Panc1 (cell line): ENCODE measurements at regions not wholly inside any gene's neighbourhood (a gene's known extent, or its start where the extent isn't known, plus 50 kb on each side); places are given as distances from the start of the nearest gene placed in this dataset.

Experiments
- ATAC-seq: fragments of 200-7000 bp; cut with Tn5 transposase; 2 replicates; pipeline ENCODE4 v1.9.1; 2020; ENCODE audit warnings: mild to moderate bottlenecking, moderate library complexity
- BruUV-seq: library from RNA; stranded (reverse); fragments of 400-500 nt; replicated peaks from 2 replicates; lab custom pipeline; 2021; lab: Mats Ljungman, UMichigan
- CTCF ChIA-PET: fragments of 300-600 bp; sonication (Branson Sonifier 250); formaldehyde crosslinking; loops from one replicate; lab custom pipeline; 2022; ENCODE audit warnings: antibody characterized with exemption; lab: Charles Lee
- POLR2A ChIA-PET: fragments of 300-600 bp; sonication (Branson Sonifier 250); formaldehyde crosslinking; loops from one replicate; lab custom pipeline; 2022; ENCODE audit warnings: antibody characterized with exemption; lab: Charles Lee
- DNase-seq: peaks from one replicate; pipeline ENCODE4 v3.0.0-alpha.2; 2010; ENCODE audit warnings: low read depth, low spot score
- H3K27ac ChIP-seq: 2 replicates; pipeline ENCODE4 v1.5.1; 2011; ENCODE audit warnings: mild to moderate bottlenecking, low read length, inconsistent platforms
- H3K27me3 ChIP-seq: fragments of 200-500 bp; sonication (Bioruptor generic); 2 replicates; pipeline ENCODE4 v1.6.0; 2014; ENCODE audit warnings: low read length, inconsistent platforms; ENCODE audit not compliant: control insufficient read depth, insufficient read depth
- H3K36me3 ChIP-seq: fragments of 200-500 bp; sonication (Bioruptor generic); 2 replicates; pipeline ENCODE4 v1.5.1; 2014; ENCODE audit warnings: inconsistent platforms, mild to moderate bottlenecking, low read length, moderate library complexity; ENCODE audit not compliant: control insufficient read depth, insufficient read depth
- H3K4me1 ChIP-seq: 2 replicates; pipeline ENCODE4 v1.5.1; 2011; ENCODE audit warnings: inconsistent platforms, mild to moderate bottlenecking, low read length, moderate library complexity; ENCODE audit not compliant: control insufficient read depth, insufficient read depth
- H3K4me3 ChIP-seq, 2 experiments: 2 replicates each; pipeline ENCODE4 v1.5.1; 2011 to 2012; ENCODE audit warnings: low read depth in 2 of 2, low read length in 2 of 2, mild to moderate bottlenecking in 2 of 2, inconsistent platforms in 1 of 2, moderate library complexity in 1 of 2
- H3K9me3 ChIP-seq: fragments of 200-500 bp; sonication (Bioruptor generic); 2 replicates; pipeline ENCODE4 v1.5.1; 2014; ENCODE audit warnings: low read depth, mild to moderate bottlenecking, inconsistent platforms, low read length, moderate library complexity; ENCODE audit not compliant: control insufficient read depth, insufficient read depth
- POLR2AphosphoS5 ChIP-seq: IDR thresholded peaks from 2 replicates; pipeline ENCODE4 v1.6.1; 2012; ENCODE audit warnings: mild to moderate bottlenecking, low read depth, low read length, moderate library complexity
- SIN3A ChIP-seq: IDR thresholded peaks from 2 replicates; pipeline ENCODE4 v1.6.1; 2012; ENCODE audit warnings: low read depth, mild to moderate bottlenecking, low read length, moderate library complexity, borderline replicate concordance; ENCODE audit not compliant: insufficient read depth
- TCF7L2 ChIP-seq: IDR thresholded peaks from 2 replicates; pipeline ENCODE4 v1.6.1; 2011; ENCODE audit warnings: mild to moderate bottlenecking, low read depth, low read length, inconsistent platforms
- in situ Hi-C: cut with HindIII; loops from 2 replicates; pipeline ENCODE4 v1.10.0; 2016; ENCODE audit warnings: low sequenced_read_pairs, low pct_unique_long_range_greater_than_20kb
- intact Hi-C: fragments of 100-400 bp; cut with micrococcal nuclease; formaldehyde crosslinking; loops from one replicate; pipeline ENCODE4 v1.10.0; 2022; ENCODE audit not compliant: unreplicated experiment
- TF ChIP-seq, protein P1 (sequence below), 2 experiments: IDR thresholded peaks; 2 replicates each; pipeline ENCODE4 v1.6.1; 2011 to 2012; ENCODE audit warnings: low read depth in 2 of 2, control low read depth in 1 of 2, low read length in 1 of 2, mild to moderate bottlenecking in 1 of 2, moderate library complexity in 1 of 2; ENCODE audit not compliant: insufficient read depth in 1 of 2
- TF ChIP-seq, protein P2 (sequence below): fragments of 450-650 bp; IDR thresholded peaks from 2 replicates; pipeline ENCODE4 v1.5.1; 2017; ENCODE audit warnings: mild to moderate bottlenecking

DNA sequence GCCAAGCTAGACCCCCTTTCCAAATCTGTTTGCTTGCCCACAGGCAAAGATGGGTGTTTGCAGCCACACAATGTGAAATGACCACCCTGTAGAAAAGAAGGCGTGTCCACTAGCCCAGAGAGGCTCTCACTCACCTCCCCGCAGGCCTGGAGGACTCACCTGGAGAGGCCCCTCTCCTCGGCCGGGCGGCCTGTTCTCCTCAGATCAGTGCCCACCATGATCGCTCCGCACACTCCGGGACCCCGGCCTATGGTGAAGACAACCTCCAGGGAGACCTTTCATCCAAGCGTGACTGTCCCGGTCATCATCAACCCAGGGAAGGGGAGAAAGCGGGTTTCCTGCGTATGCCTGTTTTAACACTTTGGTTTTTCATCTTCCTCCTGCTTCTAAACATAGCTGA lies 328.7 kb upstream of the SALL3 start:
- H3K36me3 ChIP-seq = no peaks in the 10 kb centered on the region
- H3K9me3 ChIP-seq = no peaks in the 10 kb centered on the region
- no TSS peak for BruUV-seq
- DNase-seq (no peak), ATAC-seq (no peak)
- in situ Hi-C loops (no loop called here), intact Hi-C loops (no loop called here)
- H3K27me3 ChIP-seq = peaks cover 6% of the 10 kb centered on the region; the same call in 1 of the 2 replicates
- H3K27ac ChIP-seq = no peak overlapping the region
- H3K4me1 ChIP-seq = no peaks in the 10 kb centered on the region
- CTCF ChIA-PET = no interaction called here
- POLR2A ChIA-PET = no interaction called here
- no peak for TF ChIP-seq SIN3A
- TF ChIP-seq, protein P1, sequence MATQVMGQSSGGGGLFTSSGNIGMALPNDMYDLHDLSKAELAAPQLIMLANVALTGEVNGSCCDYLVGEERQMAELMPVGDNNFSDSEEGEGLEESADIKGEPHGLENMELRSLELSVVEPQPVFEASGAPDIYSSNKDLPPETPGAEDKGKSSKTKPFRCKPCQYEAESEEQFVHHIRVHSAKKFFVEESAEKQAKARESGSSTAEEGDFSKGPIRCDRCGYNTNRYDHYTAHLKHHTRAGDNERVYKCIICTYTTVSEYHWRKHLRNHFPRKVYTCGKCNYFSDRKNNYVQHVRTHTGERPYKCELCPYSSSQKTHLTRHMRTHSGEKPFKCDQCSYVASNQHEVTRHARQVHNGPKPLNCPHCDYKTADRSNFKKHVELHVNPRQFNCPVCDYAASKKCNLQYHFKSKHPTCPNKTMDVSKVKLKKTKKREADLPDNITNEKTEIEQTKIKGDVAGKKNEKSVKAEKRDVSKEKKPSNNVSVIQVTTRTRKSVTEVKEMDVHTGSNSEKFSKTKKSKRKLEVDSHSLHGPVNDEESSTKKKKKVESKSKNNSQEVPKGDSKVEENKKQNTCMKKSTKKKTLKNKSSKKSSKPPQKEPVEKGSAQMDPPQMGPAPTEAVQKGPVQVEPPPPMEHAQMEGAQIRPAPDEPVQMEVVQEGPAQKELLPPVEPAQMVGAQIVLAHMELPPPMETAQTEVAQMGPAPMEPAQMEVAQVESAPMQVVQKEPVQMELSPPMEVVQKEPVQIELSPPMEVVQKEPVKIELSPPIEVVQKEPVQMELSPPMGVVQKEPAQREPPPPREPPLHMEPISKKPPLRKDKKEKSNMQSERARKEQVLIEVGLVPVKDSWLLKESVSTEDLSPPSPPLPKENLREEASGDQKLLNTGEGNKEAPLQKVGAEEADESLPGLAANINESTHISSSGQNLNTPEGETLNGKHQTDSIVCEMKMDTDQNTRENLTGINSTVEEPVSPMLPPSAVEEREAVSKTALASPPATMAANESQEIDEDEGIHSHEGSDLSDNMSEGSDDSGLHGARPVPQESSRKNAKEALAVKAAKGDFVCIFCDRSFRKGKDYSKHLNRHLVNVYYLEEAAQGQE (IDR thresholded peaks at IDR 0.05; ENCODE audit: insufficient read depth in 1 of 2, low read depth in 2 of 2, low read length in 1 of 2) = no peak
- TF ChIP-seq TCF7L2 = no peak
- TF ChIP-seq, protein P2, sequence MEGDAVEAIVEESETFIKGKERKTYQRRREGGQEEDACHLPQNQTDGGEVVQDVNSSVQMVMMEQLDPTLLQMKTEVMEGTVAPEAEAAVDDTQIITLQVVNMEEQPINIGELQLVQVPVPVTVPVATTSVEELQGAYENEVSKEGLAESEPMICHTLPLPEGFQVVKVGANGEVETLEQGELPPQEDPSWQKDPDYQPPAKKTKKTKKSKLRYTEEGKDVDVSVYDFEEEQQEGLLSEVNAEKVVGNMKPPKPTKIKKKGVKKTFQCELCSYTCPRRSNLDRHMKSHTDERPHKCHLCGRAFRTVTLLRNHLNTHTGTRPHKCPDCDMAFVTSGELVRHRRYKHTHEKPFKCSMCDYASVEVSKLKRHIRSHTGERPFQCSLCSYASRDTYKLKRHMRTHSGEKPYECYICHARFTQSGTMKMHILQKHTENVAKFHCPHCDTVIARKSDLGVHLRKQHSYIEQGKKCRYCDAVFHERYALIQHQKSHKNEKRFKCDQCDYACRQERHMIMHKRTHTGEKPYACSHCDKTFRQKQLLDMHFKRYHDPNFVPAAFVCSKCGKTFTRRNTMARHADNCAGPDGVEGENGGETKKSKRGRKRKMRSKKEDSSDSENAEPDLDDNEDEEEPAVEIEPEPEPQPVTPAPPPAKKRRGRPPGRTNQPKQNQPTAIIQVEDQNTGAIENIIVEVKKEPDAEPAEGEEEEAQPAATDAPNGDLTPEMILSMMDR = no peak
- no peak for TF ChIP-seq POLR2AphosphoS5
- no peak overlapping the region for H3K4me3 ChIP-seq

DNA sequence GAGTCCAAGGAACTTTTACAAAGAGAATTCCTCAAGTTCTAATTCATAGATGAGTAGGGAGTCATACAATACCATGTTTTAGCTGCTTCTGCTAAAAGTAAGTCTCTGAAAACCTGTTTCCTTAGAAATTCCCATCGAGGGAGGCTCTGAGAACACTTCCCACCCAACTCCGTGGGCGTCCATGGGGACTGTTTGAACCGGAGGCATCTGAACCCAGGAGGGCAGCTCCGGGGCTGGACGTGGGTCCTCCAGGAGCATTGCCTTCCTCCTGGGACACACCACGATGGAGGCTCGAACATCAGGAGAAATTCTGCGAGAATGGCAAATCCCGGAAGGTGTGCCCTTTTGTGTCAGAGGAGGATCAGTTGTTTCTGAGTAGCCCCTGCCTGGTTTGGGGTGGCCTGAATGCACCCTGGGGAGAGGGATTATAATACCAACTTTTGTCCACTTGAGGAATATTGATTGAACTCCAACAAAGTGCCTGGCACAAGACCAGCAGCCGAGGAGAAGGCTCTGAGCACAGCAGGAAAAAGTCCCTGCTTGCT lies 327.5 kb upstream of the SALL3 start:
- Histone ChIP-seq H3K4me1 (no peaks in the 10 kb centered on the region), H3K36me3 (no peaks in the 10 kb centered on the region), H3K9me3 (no peaks in the 10 kb centered on the region), H3K27me3 (peaks cover 6% of the 10 kb centered on the region; the same call in 1 of the 2 replicates), H3K4me3 (no peak overlapping the region), H3K27ac (no peak overlapping the region)
- TF ChIP-seq, protein P2 = no peak
- TF ChIP-seq POLR2AphosphoS5 (no peak), SIN3A (no peak), TCF7L2 (no peak)
- TF ChIP-seq, protein P1 (IDR thresholded peaks at IDR 0.05; ENCODE audit: insufficient read depth in 1 of 2, low read depth in 2 of 2, low read length in 1 of 2) = no peak
- intact Hi-C loops (no loop called here), in situ Hi-C loops (no loop called here)
- DNase-seq = no peak
- ChIA-PET CTCF (no interaction called here), POLR2A (no interaction called here)
- ATAC-seq = peak; percentile 45; the same call in 1 of the 2 replicates
- no TSS peak for BruUV-seq
